Stimulated activated naive B cell treated with anti-CD40 and anti-IgM and Interleukin-4, amounts not matched to agents 10 μg/mL and 1 μg/mL and 100 μg/mL, for 72 hours (primary cell): ENCODE measurements at regions not wholly inside any gene's neighbourhood (a gene's known extent, or its start where the extent isn't known, plus 50 kb on each side); places are given as distances from the start of the nearest gene placed in this dataset.
"Not testable (repeated sequence)": the region's sequence is repeated elsewhere in the genome, so short reads cannot be mapped to it uniquely, and the experiment has no call there.

ENCODE experiments used
- ATAC-seq, 2 donors: fragments of 150-1000 bp; cut with Tn5 transposase; replicated peaks; 2 replicates each; pipeline ENCODE4 v1.10.0; 2021; ENCODE audit warnings: moderate library complexity in 1 of 2
- DNase-seq: peaks from one replicate; pipeline ENCODE4 v3.0.0; 2021
- H3K27ac Mint-ChIP-seq: one replicate; pipeline ENCODE4 v1.8.0; 2022; ENCODE audit warnings: mild to moderate bottlenecking, mixed read lengths
- H3K27me3 Mint-ChIP-seq, 2 donors: one replicate each; pipeline ENCODE4 v1.8.0; 2022; ENCODE audit warnings: mixed read lengths in 2 of 2
- H3K36me3 Mint-ChIP-seq, 2 donors: one replicate each; pipeline ENCODE4 v1.8.0; 2022; ENCODE audit warnings: mixed read lengths in 2 of 2, mild to moderate bottlenecking in 1 of 2
- H3K4me1 Mint-ChIP-seq, 2 donors: one replicate each; pipeline ENCODE4 v1.8.0; 2022; ENCODE audit warnings: mixed read lengths in 2 of 2, mild to moderate bottlenecking in 1 of 2
- H3K4me3 Mint-ChIP-seq, 2 donors: one replicate each; pipeline ENCODE4 v1.8.0; 2022; ENCODE audit warnings: mild to moderate bottlenecking in 2 of 2, mixed read lengths in 2 of 2, moderate library complexity in 1 of 2
- H3K9me3 Mint-ChIP-seq, 2 donors: one replicate each; pipeline ENCODE4 v1.8.0; 2022; ENCODE audit warnings: mixed read lengths in 2 of 2, mild to moderate bottlenecking in 1 of 2

- no peak overlapping the region for H3K27ac Mint-ChIP-seq
- H3K9me3 Mint-ChIP-seq: peaks cover 19% of the 10 kb centered on the region in 2 donors
- H3K36me3 Mint-ChIP-seq: no peaks in the 10 kb centered on the region
- H3K4me1 Mint-ChIP-seq: no peaks in the 10 kb centered on the region
- no peaks in the 10 kb centered on the region for H3K27me3 Mint-ChIP-seq
- DNase-seq (no peak), ATAC-seq (no peak)
- H3K4me3 Mint-ChIP-seq: no peak overlapping the region
Measured at GRCh38 chr10:109663122-109663521, 260.2 kb downstream of the XPNPEP1 start.

- H3K27me3 Mint-ChIP-seq, DNase-seq, H3K9me3 Mint-ChIP-seq, H3K4me3 Mint-ChIP-seq, H3K4me1 Mint-ChIP-seq, ATAC-seq, H3K27ac Mint-ChIP-seq, H3K36me3 Mint-ChIP-seq: not testable (repeated sequence)
Measured at GRCh38 chr10:109652612-109653011, 270.7 kb downstream of the XPNPEP1 start.

GRCh38 chr10:109650228-109650627, 273.1 kb downstream of the XPNPEP1 start:
- Mint-ChIP-seq H3K9me3 (peaks cover 4% of the 10 kb centered on the region in 2 donors), H3K4me1 (no peaks in the 10 kb centered on the region), H3K36me3 (no peaks in the 10 kb centered on the region), H3K27me3 (no peaks in the 10 kb centered on the region), H3K4me3 (no peak overlapping the region), H3K27ac (no peak overlapping the region)
- DNase-seq: no peak
- no peak for ATAC-seq

GRCh38 chr10:109647627-109648026, 275.7 kb downstream of the XPNPEP1 start:
- no peak overlapping the region for H3K27ac Mint-ChIP-seq
- H3K36me3 Mint-ChIP-seq: no peaks in the 10 kb centered on the region
- ATAC-seq: no peak

GRCh38 chr10:109633846-109634245, 289.5 kb downstream of the XPNPEP1 start:
- H3K4me3 Mint-ChIP-seq: no peak overlapping the region
- H3K27me3 Mint-ChIP-seq: no peaks in the 10 kb centered on the region
- ATAC-seq: no peak
- H3K27ac Mint-ChIP-seq: no peak overlapping the region
- H3K9me3 Mint-ChIP-seq: peaks cover 0 to 4% of the 10 kb centered on the region in 2 donors
- H3K4me1 Mint-ChIP-seq: no peaks in the 10 kb centered on the region
- no peak for DNase-seq
- no peaks in the 10 kb centered on the region for H3K36me3 Mint-ChIP-seq

More at GRCh38 chr10:109647627-109648026, 275.7 kb downstream of the XPNPEP1 start:
- Mint-ChIP-seq H3K4me3 (no peak overlapping the region), H3K9me3 (no peaks in the 10 kb centered on the region), H3K4me1 (no peaks in the 10 kb centered on the region), H3K27me3 (no peaks in the 10 kb centered on the region)
- no peak for DNase-seq

- not testable (repeated sequence) for H3K4me3 Mint-ChIP-seq, DNase-seq, H3K9me3 Mint-ChIP-seq, H3K36me3 Mint-ChIP-seq, H3K4me1 Mint-ChIP-seq, H3K27ac Mint-ChIP-seq, ATAC-seq, H3K27me3 Mint-ChIP-seq
Measured at GRCh38 chr10:109633017-109633416, 290.3 kb downstream of the XPNPEP1 start.

GRCh38 chr10:109624939-109625338, 298.4 kb downstream of the XPNPEP1 start:
- DNase-seq (no peak), ATAC-seq (no peak)
- H3K9me3 Mint-ChIP-seq: peaks cover 2 to 4% of the 10 kb centered on the region in 2 donors

GRCh38 chr10:109622566-109622965, 300.7 kb downstream of the XPNPEP1 start:
- H3K27ac Mint-ChIP-seq: no peak overlapping the region
- no peaks in the 10 kb centered on the region for H3K27me3 Mint-ChIP-seq
- peaks cover 1 to 4% of the 10 kb centered on the region in 2 donors for H3K9me3 Mint-ChIP-seq
- H3K4me1 Mint-ChIP-seq: no peaks in the 10 kb centered on the region
- ATAC-seq (no peak), DNase-seq (no peak)
- no peaks in the 10 kb centered on the region for H3K36me3 Mint-ChIP-seq
- no peak overlapping the region for H3K4me3 Mint-ChIP-seq

More at GRCh38 chr10:109624939-109625338, 298.4 kb downstream of the XPNPEP1 start:
- Mint-ChIP-seq H3K4me3 (no peak overlapping the region), H3K4me1 (no peaks in the 10 kb centered on the region), H3K27ac (no peak overlapping the region), H3K36me3 (no peaks in the 10 kb centered on the region), H3K27me3 (no peaks in the 10 kb centered on the region)

- H3K27ac Mint-ChIP-seq: no peak overlapping the region
- H3K9me3 Mint-ChIP-seq: peaks cover 0 to 4% of the 10 kb centered on the region in 2 donors
- no peak for ATAC-seq
- H3K4me3 Mint-ChIP-seq: no peak overlapping the region
- no peak for DNase-seq
- H3K27me3 Mint-ChIP-seq: no peaks in the 10 kb centered on the region
- no peaks in the 10 kb centered on the region for H3K36me3 Mint-ChIP-seq
- H3K4me1 Mint-ChIP-seq: no peaks in the 10 kb centered on the region
Measured at GRCh38 chr10:109620396-109620795, 302.9 kb downstream of the XPNPEP1 start.

- Mint-ChIP-seq H3K4me1 (no peaks in the 10 kb centered on the region), H3K27me3 (no peaks in the 10 kb centered on the region), H3K4me3 (no peak overlapping the region), H3K9me3 (peaks cover 0 to 4% of the 10 kb centered on the region in 2 donors), H3K36me3 (no peaks in the 10 kb centered on the region), H3K27ac (no peak overlapping the region)
- DNase-seq: no peak
- no peak for ATAC-seq
Measured at GRCh38 chr10:109619914-109620313, 303.4 kb downstream of the XPNPEP1 start.

GRCh38 chr10:109618748-109619147, 304.6 kb downstream of the XPNPEP1 start:
- peaks cover 0 to 4% of the 10 kb centered on the region in 2 donors for H3K9me3 Mint-ChIP-seq
- DNase-seq (no peak), ATAC-seq (no peak)
- H3K4me3 Mint-ChIP-seq: no peak overlapping the region
- H3K27me3 Mint-ChIP-seq: no peaks in the 10 kb centered on the region
- H3K27ac Mint-ChIP-seq: no peak overlapping the region
- no peaks in the 10 kb centered on the region for H3K4me1 Mint-ChIP-seq
- H3K36me3 Mint-ChIP-seq: no peaks in the 10 kb centered on the region

- Mint-ChIP-seq H3K4me3 (no peak overlapping the region), H3K27ac (no peak overlapping the region), H3K27me3 (no peaks in the 10 kb centered on the region), H3K9me3 (peaks cover under 1 to 4% of the 10 kb centered on the region in 2 donors), H3K36me3 (no peaks in the 10 kb centered on the region), H3K4me1 (no peaks in the 10 kb centered on the region)
- ATAC-seq: no peak
- no peak for DNase-seq
Measured at GRCh38 chr10:109618301-109618700, 305.0 kb downstream of the XPNPEP1 start.

GRCh38 chr10:109616359-109616980, 306.8 kb downstream of the XPNPEP1 start:
- ATAC-seq (no peak), DNase-seq (no peak)
- Mint-ChIP-seq H3K27me3 (no peaks in the 10 kb centered on the region), H3K36me3 (no peaks in the 10 kb centered on the region), H3K27ac (no peak overlapping the region), H3K4me1 (no peaks in the 10 kb centered on the region), H3K4me3 (no peak overlapping the region), H3K9me3 (peaks cover 1 to 9% of the 10 kb centered on the region in 2 donors)

- H3K4me1 Mint-ChIP-seq, H3K36me3 Mint-ChIP-seq, H3K27ac Mint-ChIP-seq, H3K4me3 Mint-ChIP-seq, DNase-seq, H3K9me3 Mint-ChIP-seq, ATAC-seq, H3K27me3 Mint-ChIP-seq: not testable (repeated sequence)
Measured at GRCh38 chr10:109595356-109595755, 328.0 kb downstream of the XPNPEP1 start.

GRCh38 chr10:109593682-109594081, 329.6 kb downstream of the XPNPEP1 start:
- no peak for DNase-seq
- no peak for ATAC-seq
- Mint-ChIP-seq H3K4me1 (no peaks in the 10 kb centered on the region), H3K4me3 (no peak overlapping the region), H3K9me3 (peaks cover 3 to 7% of the 10 kb centered on the region in 2 donors), H3K36me3 (no peaks in the 10 kb centered on the region), H3K27ac (no peak overlapping the region), H3K27me3 (no peaks in the 10 kb centered on the region)
